K562 (cell line): ENCODE measurements at regions not wholly inside any gene's neighbourhood (a gene's known extent, or its start where the extent isn't known, plus 50 kb on each side); places are given as distances from the start of the nearest gene placed in this dataset.

Experiments
- ATAC-seq: fragments of 200-7000 bp; cut with Tn5 transposase; 3 replicates; pipeline ENCODE4 v1.9.1; 2020; ENCODE audit warnings: moderate library complexity
- BruUV-seq: library from RNA; stranded (reverse); fragments of 400-500 nt; replicated peaks from 2 replicates; lab custom pipeline; 2021; lab: Mats Ljungman, UMichigan
- CTCF ChIA-PET: fragments of 300-600 bp; formaldehyde crosslinking; extraction: SDS; loops from one replicate; lab custom pipeline; 2021; ENCODE audit warnings: low intra/inter-chr PET ratio; lab: Yijun Ruan, JAX
- POLR2A ChIA-PET: fragments of 300-600, 350-650 bp; sonication (Branson Sonifier 250); formaldehyde crosslinking; extraction: SDS; loops from one replicate; lab custom pipeline; 2021; ENCODE audit warnings: antibody characterized with exemption, inconsistent platforms; lab: Yijun Ruan, JAX
- DNase-seq, 4 experiments: peaks; one replicate each; pipeline versions ENCODE4 v3.0.0 to v3.0.0-alpha.2; 2011 to 2018; ENCODE audit warnings: low spot score in 3 of 4, mixed read lengths in 3 of 4; ENCODE audit errors: extremely low read depth in 1 of 4
- FAIRE-seq: peaks from 2 replicates; lab custom pipeline; 2011; peaks lifted over from hg19 to GRCh38; lab: Jason Lieb, UNC
- H2AFZ ChIP-seq: 2 replicates; pipeline ENCODE4 v1.6.0; 2011; ENCODE audit warnings: low read depth, low read length, control low read depth, inconsistent platforms
- H3K27ac ChIP-seq: fragments of 200-600 bp; 3 replicates; pipeline ENCODE4 v1.8.0; 2011; ENCODE audit warnings: low read depth, mild to moderate bottlenecking, control low read depth, inconsistent platforms, low read length, moderate library complexity, mixed read lengths; ENCODE audit errors: extremely low read depth
- H3K27me3 ChIP-seq, 2 experiments: fragments of 300-600 bp in 1 of 2; 2 replicates in 1 of 2; 3 replicates in 1 of 2; pipeline versions ENCODE4 v1.6.0 to v1.8.0; 2011; ENCODE audit warnings: inconsistent platforms in 2 of 2, low read length in 2 of 2, mild to moderate bottlenecking in 1 of 2, mixed read lengths in 1 of 2, moderate library complexity in 1 of 2; ENCODE audit not compliant: control insufficient read depth in 2 of 2, insufficient read depth in 2 of 2
- H3K36me3 ChIP-seq: fragments of 300-600 bp; 3 replicates; pipeline ENCODE4 v1.8.0; 2011; ENCODE audit warnings: mild to moderate bottlenecking, low read length, inconsistent platforms; ENCODE audit not compliant: control insufficient read depth, insufficient read depth
- H3K4me1 ChIP-seq, 2 experiments: fragments of 200-600 bp in 1 of 2; replicated peaks in 1 of 2; 2 replicates in 1 of 2; 3 replicates in 1 of 2; pipeline versions ENCODE4 v1.5.1 to v1.8.0; 2011; ENCODE audit warnings: inconsistent platforms in 2 of 2, low read length in 2 of 2, mild to moderate bottlenecking in 1 of 2, mixed read lengths in 1 of 2, moderate library complexity in 1 of 2; ENCODE audit not compliant: control insufficient read depth in 2 of 2, insufficient read depth in 2 of 2
- H3K4me2 ChIP-seq: 2 replicates; pipeline ENCODE4 v1.6.1; 2011; ENCODE audit warnings: low read length, control low read depth, inconsistent platforms, mixed read lengths; ENCODE audit not compliant: insufficient read depth
- H3K4me3 ChIP-seq: fragments of 200-600 bp; sonication (generic), shearing (Covaris generic); 2 replicates; pipeline ENCODE4 v1.5.1; 2016; ENCODE audit warnings: control low read depth, inconsistent platforms
- H3K79me2 ChIP-seq: fragments of 200-600 bp; 3 replicates; pipeline ENCODE4 v1.8.0; 2011; ENCODE audit warnings: low read length, inconsistent platforms; ENCODE audit not compliant: control insufficient read depth, insufficient read depth
- H3K9ac ChIP-seq, 2 experiments: 2 replicates each; pipeline versions ENCODE4 v1.6.0 to v1.6.1; 2011; ENCODE audit warnings: low read depth in 2 of 2, low read length in 2 of 2, control low read depth in 1 of 2, inconsistent platforms in 1 of 2, mild to moderate bottlenecking in 1 of 2, mixed read lengths in 1 of 2; ENCODE audit not compliant: insufficient read depth in 1 of 2
- H3K9me1 ChIP-seq: one replicate; pipeline ENCODE4 v1.6.0; 2011; ENCODE audit warnings: inconsistent platforms, mild to moderate bottlenecking, low read length, moderate library complexity; ENCODE audit not compliant: control insufficient read depth, insufficient read depth
- H3K9me3 ChIP-seq: replicated peaks from 2 replicates; pipeline ENCODE4 v1.5.1; 2011; ENCODE audit warnings: low read depth, low read length, inconsistent platforms; ENCODE audit not compliant: control insufficient read depth, insufficient read depth
- H4K20me1 ChIP-seq: replicated peaks from 2 replicates; pipeline ENCODE4 v1.6.1; 2011; ENCODE audit warnings: low read length, inconsistent platforms, mixed read lengths; ENCODE audit not compliant: control insufficient read depth, insufficient read depth
- CUX1 ChIP-seq: fragments of 200-800 bp; sonication (Bioruptor generic); IDR thresholded peaks from 2 replicates; pipeline ENCODE4 v1.6.1; 2016; ENCODE audit warnings: missing genetic modification characterization, missing compliant biosample characterization
- DDX20 ChIP-seq: fragments of 450-650 bp; IDR thresholded peaks from 2 replicates; pipeline ENCODE4 v1.6.1; 2016; ENCODE audit warnings: missing genetic modification characterization, low read depth, mild to moderate bottlenecking, missing compliant biosample characterization, moderate library complexity
- GTF2B ChIP-seq: IDR thresholded peaks from 2 replicates; pipeline ENCODE4 v1.6.1; 2011; ENCODE audit not compliant: insufficient read length; ENCODE audit errors: extremely low read depth
- KLF1 ChIP-seq: fragments of 450-650 bp; IDR thresholded peaks from 2 replicates; pipeline ENCODE4 v1.6.1; 2016; ENCODE audit warnings: missing genetic modification characterization, missing compliant biosample characterization
- MAFG ChIP-seq: fragments of 450-650 bp; conservative IDR thresholded peaks from 2 replicates; pipeline ENCODE4 v1.6.1; 2016; ENCODE audit warnings: missing genetic modification characterization, missing compliant biosample characterization
- MEF2A ChIP-seq: IDR thresholded peaks from 2 replicates; pipeline ENCODE4 v1.6.1; 2011; ENCODE audit warnings: low read depth, mild to moderate bottlenecking, low read length, moderate library complexity; ENCODE audit not compliant: control insufficient read depth
- MEIS2 ChIP-seq: fragments of 450-650 bp; IDR thresholded peaks from 2 replicates; pipeline ENCODE4 v1.6.1; 2014; ENCODE audit warnings: mild to moderate bottlenecking; ENCODE audit not compliant: partially characterized antibody
- POLR2B ChIP-seq: fragments of 450-650 bp; IDR thresholded peaks from 2 replicates; pipeline ENCODE4 v1.6.1; 2018; ENCODE audit warnings: low read depth; ENCODE audit not compliant: partially characterized antibody
- POLR3G ChIP-seq: IDR thresholded peaks from 2 replicates; pipeline ENCODE4 v1.6.1; 2011; ENCODE audit not compliant: insufficient read length, insufficient replicate concordance; ENCODE audit errors: extremely low read depth
- RCOR1 ChIP-seq, 2 experiments: IDR thresholded peaks; 2 replicates each; pipeline ENCODE4 v1.6.1; 2012; ENCODE audit warnings: low read depth in 2 of 2, low read length in 2 of 2, borderline replicate concordance in 1 of 2, improper control_type of control experiment in 1 of 2
- SMARCA4 ChIP-seq: fragments of 450-650 bp; IDR thresholded peaks from 2 replicates; pipeline ENCODE4 v1.6.1; 2016
- TARDBP ChIP-seq: fragments of 450-650 bp; IDR thresholded peaks from 2 replicates; pipeline ENCODE4 v1.6.1; 2016
- TEAD1 ChIP-seq, 2 experiments: fragments of 450-650 bp in 1 of 2; sonication (generic) in 1 of 2; formaldehyde crosslinking; IDR thresholded peaks; 2 replicates each; pipeline versions ENCODE4 v1.4.0 to v1.8.0; 2020 to 2022; ENCODE audit warnings: mild to moderate bottlenecking in 2 of 2, missing genetic modification reagents in 1 of 2
- ZNF239 ChIP-seq: fragments of 250-450 bp; sonication (Bioruptor Pico); IDR thresholded peaks from 2 replicates; pipeline ENCODE4 v1.4.0; 2020; ENCODE audit warnings: mild to moderate bottlenecking
- ZNF780A ChIP-seq: fragments of 250-450 bp; sonication (Bioruptor Pico); IDR thresholded peaks from 2 replicates; pipeline ENCODE4 v1.5.0; 2021; ENCODE audit warnings: mild to moderate bottlenecking
- whole genome bisulfite sequencing: fragments of 100-300 bp; shearing (Covaris generic); methylation state at CpG from one replicate; pipeline ENCODE4 v1.1.6; 2016; ENCODE audit warnings: low coverage, mixed read lengths; ENCODE audit not compliant: insufficient coverage; ENCODE audit errors: missing lambda C conversion rate; 5-methylcytosine and 5-hydroxymethylcytosine counted together
- in situ Hi-C: fragments of 300-500 bp; cut with MboI; formaldehyde crosslinking; loops from 4 replicates; pipeline ENCODE4 v1.15.0; 2018; ENCODE audit warnings: inconsistent platforms, mixed read lengths
- intact Hi-C: fragments of 100-400 bp; cut with micrococcal nuclease; formaldehyde crosslinking; loops from 2 replicates; pipeline ENCODE4 v1.14.2; 2022

DNA sequence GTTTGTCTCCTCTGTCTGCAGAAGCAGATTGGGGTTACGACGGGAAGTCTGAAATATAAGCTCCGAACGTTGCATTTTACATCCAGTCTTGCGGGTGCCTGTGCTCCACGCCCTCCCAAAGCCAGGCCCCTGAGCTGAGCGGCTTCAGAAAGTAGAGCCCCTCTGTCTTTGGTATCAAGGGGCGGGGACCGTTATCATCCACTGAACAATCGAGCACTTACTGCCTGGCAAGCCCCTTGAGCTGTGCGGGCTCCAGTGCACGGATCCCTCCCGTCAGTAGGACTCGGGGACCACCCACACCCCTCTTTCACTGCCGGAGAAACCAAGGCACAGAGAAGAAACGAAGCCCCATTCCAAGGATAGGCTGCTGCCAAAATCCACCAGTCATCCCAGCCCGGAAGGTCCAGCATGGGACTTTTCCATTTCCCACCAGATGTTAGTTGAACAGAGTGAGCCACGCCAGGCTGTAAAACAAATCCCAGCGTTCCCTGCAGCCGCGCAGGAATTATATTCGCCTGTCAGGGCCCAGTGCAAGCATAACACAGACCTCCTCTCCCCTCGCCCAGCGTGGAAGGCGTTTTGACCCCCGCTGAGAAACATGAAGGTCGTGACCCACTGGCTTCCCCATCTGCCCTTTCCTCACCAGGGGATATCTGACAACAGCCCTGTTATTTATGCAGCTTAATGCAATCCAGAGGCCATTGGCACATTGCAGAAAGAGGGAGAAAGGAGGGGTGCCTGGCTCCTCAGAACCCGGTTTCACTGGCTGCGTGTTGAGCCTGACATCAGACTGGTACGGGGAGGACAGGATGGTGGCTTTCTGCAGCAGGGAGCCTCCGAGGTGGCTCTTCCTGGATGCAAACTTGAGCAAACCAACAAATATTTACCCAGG lies 212.2 kb upstream of the FOXF1 start (continued):
- TF ChIP-seq CUX1, result no peak
- TF ChIP-seq, all 486 proteins: peak for 0

- H3K27ac ChIP-seq, result no peak overlapping the region
- no peak for DNase-seq
- peaks cover 4% of the 10 kb centered on the region for H3K9me1 ChIP-seq
- ATAC-seq, result no peak
- in situ Hi-C loops, result no loop called here
- ChIA-PET CTCF (interaction anchor here (0.5 kb wide), 1 partner anchor 736 kb away, joined by 3 read pairs; no protein-coding TSS in a partner anchor), POLR2A (no interaction called here)
- no peaks in the 10 kb centered on the region for H3K79me2 ChIP-seq
- BruUV-seq, result no TSS peak
- no peak overlapping the region for H3K4me3 ChIP-seq
- no peak overlapping the region for H3K9ac ChIP-seq
- H3K4me1 ChIP-seq, result no peaks in the 10 kb centered on the region; a peak in 1 of 5 replicates
- no peaks in the 10 kb centered on the region for H3K36me3 ChIP-seq
- H3K27me3 ChIP-seq, result peaks cover 48 to 78% of the 10 kb centered on the region in 2 experiments
- intact Hi-C loops, result no loop called here
- H3K4me2 ChIP-seq, result no peak overlapping the region
- no peaks in the 10 kb centered on the region for H3K9me3 ChIP-seq
- 0% methylated on average over 7 of the region's 7 CpGs for WGBS
- no peak overlapping the region for H2AFZ ChIP-seq
- H4K20me1 ChIP-seq, result peaks cover 12% of the 10 kb centered on the region; the same call in 1 of the 2 replicates
- FAIRE-seq, result no peak
- TF ChIP-seq TARDBP, result no peak
- TF ChIP-seq POLR3G, result no peak
- no peak for TF ChIP-seq MEF2A
- no peak for TF ChIP-seq MEIS2
- TF ChIP-seq GTF2B, result no peak
- no peak for TF ChIP-seq TEAD1 (CRISPR knock-in tag; IDR thresholded peaks at IDR 0.05)
- no peak for TF ChIP-seq POLR2B
- TF ChIP-seq ZNF780A (CRISPR knock-in tag), result no peak
- TF ChIP-seq MAFG (tag), result no peak
- TF ChIP-seq SMARCA4, result no peak
- TF ChIP-seq KLF1, result no peak
- no peak for TF ChIP-seq RCOR1 (IDR thresholded peaks at IDR 0.05; ENCODE audit: borderline replicate concordance in 1 of 2, low read depth in 2 of 2, low read length in 2 of 2)
- TF ChIP-seq DDX20 (tag), result no peak
- no peak for TF ChIP-seq ZNF239 (CRISPR knock-in tag)
Observed at GRCh38 chr16:86298758-86299134, 211.6 kb upstream of the FOXF1 start.
